ENCODE measurements at regions not wholly inside any gene's neighbourhood (a gene's known extent, or its start where the extent isn't known, plus 50 kb on each side); places are given as distances from the start of the nearest gene placed in this dataset.
"Not testable (repeated sequence)": the region's sequence is repeated elsewhere in the genome, so short reads cannot be mapped to it uniquely, and the experiment has no call there.

DNA sequence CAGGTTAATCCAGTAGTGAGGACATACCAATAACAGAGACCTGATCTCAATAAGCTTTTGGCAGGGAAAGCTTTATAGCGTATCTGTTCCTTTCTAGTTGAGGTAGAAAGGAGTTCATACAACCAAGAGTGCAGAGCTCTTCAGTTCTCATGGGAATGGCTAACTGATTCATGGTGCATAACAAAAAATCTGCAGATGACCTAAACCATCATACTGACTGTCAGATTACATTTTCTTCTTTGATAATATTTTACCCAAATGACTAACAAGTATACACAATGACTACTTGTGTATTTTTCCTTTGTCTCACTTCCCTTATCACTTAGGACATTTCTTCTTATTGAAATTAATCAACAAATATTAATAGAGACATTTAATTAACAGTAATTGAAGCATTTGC is 140.0 kb upstream of the SERTAD2 start:
- no peak for DNase-seq (ENCODE audit: low read depth in 2 of 2, low spot score in 1 of 2)

DNA sequence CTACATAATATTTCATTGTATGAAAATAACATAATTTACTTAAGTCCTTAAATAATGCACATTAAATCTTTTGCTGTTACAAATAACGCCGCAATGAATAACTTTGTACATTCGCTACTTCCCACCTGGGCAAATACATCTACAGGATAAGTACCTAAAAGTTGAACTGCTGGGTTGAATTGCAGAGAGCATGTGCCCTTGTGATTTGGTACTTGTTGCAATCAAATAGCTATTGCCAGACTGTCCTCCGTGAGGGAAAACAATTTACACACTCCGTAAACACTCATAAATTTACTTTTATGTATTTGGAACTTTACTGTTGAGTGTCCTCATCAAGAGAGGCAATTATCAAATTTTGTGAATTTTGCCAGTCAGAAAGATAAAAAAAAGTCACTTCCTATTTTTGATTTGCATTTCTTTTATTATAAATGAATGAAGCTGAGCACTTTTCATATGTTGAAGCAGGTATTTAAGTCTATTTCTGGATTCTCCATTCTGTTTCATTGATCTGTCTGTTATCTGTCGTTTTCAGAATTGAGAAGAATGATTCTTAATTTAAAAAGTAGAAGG is 140.8 kb upstream of the SERTAD2 start:
- DNase-seq (ENCODE audit: low read depth in 2 of 2, low spot score in 1 of 2): no peak

DNA sequence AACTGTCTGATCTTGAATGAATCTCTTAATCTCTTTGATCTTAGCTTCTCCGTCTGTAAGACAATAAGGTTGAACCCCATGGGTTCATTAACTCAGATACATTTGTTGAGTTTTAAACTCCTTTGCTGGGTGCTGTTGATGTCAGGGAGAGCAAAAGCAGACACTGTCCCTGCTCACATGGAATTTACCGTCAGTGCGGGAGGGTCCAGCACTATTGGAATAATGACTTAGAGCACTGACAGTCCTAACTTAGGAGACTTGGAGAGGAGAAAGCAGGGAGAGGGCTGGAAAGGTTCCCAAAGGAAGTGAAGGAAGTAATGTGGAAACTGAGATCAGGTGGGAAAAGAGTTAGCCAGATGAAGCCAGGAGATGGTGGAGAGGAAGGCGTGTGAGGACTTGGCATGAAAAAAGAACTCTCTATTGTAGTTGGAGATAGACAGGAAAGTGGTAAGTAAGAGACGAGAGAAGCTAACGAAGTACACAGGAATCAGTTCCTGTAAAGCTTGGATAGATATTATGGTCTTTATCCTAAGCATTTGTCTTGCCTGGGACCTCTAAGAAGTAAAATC is 141.4 kb upstream of the SERTAD2 start:
- DNase-seq (ENCODE audit: low read depth in 2 of 2, low spot score in 1 of 2): no peak

DNA sequence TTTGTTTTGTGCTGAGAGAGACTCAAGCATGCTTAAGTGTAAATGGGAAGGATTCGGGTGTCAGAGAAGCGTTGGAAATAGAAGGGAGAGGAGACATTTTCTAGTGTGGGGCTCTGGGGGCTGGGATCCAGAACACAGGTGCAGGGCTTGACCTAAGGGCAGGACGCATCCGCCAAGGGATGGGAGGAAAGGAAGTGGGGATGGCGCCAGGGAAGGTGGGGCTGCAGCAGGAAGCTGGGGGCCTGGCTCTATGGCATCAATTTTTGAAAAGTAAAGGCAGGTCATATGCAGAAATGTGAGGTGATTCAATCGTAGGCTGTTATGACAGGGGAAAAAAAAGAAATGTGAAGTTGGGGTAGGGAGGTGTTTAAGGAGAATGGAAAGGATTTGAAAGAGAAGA is 143.2 kb upstream of the SERTAD2 start:
- no peak for DNase-seq (ENCODE audit: low read depth in 2 of 2, low spot score in 1 of 2)

DNA sequence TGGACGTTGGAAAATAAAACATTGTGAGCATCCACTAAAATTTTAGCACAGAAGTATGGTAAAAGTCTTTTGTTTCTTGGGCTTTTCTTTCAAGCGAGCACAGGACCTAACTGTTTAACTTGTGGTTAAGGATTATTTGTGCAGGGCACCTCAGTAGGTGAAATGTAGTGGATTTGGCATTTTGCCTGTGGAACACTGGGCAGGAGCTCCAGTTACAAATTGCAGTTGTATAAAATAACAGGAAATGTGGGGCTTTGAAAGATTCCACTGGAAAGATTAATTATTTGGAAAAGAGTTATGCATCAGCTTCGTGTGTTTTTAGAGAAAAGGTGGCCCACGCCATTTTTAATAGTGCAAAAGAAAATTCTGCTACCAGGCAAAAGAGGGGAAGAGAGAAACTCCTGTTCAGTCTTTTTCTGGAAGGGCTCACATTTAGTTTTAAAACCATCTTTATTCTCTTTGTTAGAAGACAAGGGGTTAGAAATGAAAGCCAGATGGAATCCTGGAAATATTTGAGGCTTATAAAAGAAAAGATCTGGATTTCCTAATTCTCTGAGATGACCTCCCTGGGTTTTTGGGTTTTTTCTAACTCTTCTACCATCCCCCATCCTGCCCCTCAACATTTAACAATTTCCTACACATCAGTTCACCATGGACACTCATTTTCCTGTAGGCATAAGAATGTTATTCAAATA is 144.3 kb upstream of the SERTAD2 start:
- no peak for DNase-seq (ENCODE audit: low read depth in 2 of 2, low spot score in 1 of 2)

DNA sequence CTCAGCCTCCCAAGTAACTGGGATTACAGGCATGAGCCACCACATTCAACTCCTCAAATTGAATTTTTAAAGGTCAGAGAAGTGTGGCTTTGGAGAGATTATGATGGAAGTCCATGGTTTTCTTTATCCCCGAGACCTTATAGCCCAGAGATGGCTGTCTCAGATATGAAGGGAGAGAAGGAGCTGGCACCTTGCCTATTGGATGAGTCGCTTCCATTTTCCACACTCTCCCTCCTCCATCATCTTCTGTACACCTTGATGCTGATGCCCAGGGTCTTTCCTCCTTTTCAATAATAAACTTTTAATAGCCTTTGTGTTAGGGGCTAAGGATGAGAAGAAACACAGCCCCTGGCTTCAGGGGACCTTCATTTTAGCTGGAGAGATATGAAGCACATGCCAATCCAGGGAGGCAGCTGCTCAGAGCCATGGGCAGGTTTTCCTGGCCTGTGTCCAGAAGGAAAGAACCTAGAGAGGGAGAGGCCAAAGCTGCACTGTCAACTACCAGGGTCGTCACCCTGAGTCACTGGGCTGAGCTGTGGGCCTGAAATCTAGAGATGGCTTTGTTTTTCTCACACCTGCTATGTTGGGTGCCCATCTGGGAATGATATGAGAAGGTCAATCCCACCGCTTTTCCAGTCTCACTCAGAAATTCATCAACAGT is 146.0 kb upstream of the SERTAD2 start:
- no peak for DNase-seq (ENCODE audit: low read depth in 2 of 2, low spot score in 1 of 2)

DNA sequence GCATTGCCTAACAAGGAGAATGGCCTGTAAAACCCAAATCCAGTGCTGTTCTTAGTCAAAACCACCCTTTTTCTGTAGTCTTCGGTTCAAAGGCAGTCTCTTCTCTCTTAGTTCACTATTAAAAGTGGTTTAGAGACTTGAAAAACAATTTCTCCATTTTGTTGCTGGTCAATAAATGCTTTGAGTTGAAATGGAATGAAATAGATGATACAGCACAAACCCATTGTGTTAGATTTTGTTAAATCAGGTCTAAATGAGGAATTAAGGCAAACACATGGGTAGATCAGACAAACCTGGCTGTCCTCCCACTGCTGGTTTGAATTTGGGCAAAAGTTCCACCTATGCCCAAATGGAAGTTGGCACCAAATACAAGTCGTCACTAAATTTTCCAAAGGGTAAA is 150.1 kb upstream of the SERTAD2 start:
- DNase-seq (ENCODE audit: low read depth in 2 of 2, low spot score in 1 of 2): no peak

DNA sequence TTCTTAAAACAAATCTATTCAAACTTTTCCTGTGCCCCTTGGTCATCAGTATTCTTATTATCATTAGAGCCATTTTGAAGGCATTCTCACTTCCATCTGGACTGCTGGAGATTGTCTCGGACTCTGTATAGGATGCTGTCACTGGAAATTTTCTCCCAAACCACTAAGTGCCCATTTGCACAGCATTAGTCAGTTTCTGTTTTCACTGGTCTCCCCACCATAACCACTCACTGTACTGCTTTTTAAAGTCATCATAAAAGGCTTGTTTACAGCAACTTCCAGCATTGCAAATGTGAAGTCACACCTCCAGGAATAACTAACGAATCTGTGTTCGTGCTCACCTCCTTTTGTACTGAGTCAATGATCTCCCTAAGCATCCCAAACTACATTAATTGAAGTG is 150.9 kb upstream of the SERTAD2 start:
- no peak for DNase-seq (ENCODE audit: low read depth in 2 of 2, low spot score in 1 of 2)

DNA sequence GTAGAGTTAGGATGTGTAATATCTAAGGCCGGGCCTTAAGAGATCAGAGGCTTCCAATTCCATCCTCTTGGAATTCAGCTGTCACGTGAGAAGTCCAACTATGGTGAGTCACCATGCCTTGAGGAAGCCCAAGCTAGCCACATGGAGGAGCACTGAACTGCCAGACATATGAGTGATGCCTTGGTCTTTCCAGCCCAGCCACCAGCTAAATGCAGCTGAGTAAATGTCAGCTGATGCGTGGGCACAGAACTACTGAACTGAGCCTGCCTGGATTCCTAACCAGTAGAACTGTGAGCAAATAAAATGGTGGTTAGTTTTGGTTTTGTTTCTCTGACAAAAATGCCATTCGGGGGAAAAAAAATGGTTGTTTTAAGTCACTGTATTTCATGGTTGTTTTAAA is 153.7 kb upstream of the SERTAD2 start:
- peak in 1 of 2 donors; percentile 27 for DNase-seq (ENCODE audit: low read depth in 2 of 2, low spot score in 1 of 2)

DNA sequence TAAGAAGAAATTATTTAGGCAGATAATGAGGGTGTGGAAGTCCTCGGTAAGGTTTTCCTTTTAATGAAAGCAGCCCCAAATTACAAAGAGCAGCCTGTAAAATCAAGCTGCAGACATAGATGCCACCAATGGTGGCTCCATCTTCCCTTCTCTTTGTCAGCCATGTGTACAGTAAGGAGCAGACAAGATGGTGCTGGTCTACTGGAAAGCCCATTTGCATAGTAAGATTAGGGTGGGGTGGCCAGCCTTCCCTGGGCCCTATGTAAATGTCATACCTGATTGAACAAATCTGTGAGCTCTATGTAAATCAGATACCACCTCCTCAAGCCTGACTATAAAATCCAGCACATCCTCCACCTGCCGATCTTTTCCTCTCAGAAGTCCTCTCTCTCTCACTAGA is 154.4 kb upstream of the SERTAD2 start:
- DNase-seq (ENCODE audit: low read depth in 2 of 2, low spot score in 1 of 2): no peak

DNA sequence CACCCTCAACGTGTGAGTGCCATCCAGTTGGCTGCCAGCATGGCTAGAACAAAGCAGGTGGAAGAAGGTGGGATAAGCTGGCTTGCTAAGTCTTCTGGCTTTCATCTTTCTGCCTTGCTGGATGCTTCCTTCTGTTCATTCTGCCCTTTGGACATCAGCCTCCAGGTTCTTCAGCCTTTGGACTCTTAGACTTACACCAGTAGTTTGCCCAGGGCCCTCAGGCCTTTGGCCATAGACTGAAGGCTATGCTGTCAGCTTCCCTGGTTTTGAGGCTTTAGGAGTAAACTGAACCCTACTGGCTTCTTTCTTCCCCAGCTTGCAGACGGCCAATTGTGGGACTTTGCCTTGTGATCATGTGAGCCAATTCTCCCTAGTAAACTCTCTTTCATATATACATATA is 155.0 kb upstream of the SERTAD2 start:
- DNase-seq (ENCODE audit: low read depth in 2 of 2, low spot score in 1 of 2): no peak

DNA sequence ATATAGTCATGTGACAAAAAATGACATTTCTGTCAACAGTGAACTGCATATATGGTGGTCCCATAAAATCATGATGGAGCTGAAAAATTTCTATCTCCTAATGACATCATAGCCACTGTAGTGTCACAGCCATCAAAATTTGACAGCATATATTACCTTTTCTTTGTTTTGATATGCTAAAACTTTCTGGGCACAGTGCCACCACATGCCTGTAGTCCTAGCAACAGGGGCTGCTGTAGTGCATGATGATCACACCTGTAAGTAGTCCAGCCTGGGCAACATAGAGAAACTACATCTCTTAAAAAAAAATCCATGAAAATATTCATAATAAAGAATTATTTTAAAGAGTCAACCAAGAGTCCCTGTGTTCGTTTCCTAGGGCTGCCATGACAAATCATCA is 155.5 kb upstream of the SERTAD2 start:
- no peak for DNase-seq (ENCODE audit: low read depth in 2 of 2, low spot score in 1 of 2)

DNA sequence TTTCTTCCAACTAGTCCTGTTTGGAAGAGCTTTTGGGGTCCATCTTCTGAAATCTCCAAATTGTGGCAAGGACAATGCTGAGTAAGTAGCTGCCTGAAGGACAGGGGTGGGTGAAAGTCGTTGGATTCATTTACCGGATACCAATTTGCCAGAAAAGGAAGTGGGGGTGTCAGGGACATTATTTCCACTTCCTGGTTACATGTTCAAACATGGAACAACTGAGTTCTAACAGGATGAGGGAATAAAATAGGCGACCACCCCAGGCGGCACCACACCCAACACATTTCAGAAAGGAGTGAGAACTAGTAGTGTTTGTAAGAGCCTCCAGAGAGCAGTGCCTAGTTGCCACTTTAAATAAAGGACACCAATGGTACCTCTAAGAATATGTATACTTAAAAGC is 158.6 kb upstream of the SERTAD2 start:
- DNase-seq (ENCODE audit: low read depth in 2 of 2, low spot score in 1 of 2): no peak

DNA sequence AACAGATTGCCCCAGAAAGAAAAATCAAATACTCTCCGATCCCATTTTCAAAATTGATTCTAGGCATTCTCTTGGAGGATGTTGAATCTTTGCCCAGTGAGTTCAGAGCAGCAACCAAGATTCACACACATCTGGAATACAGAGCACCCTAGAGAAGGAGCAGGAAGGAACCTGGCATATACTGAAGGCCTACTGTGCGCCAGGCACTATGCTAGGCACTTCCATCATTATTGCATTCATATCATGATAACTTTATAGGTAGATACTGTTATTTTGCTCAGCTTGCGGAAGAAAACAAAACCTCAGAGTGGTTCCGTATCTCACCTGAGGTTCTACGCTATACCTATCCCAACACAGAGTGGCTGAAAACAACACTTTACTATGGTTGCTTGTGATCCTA is 160.3 kb upstream of the SERTAD2 start:
- no peak for DNase-seq (ENCODE audit: low read depth in 2 of 2, low spot score in 1 of 2)

DNA sequence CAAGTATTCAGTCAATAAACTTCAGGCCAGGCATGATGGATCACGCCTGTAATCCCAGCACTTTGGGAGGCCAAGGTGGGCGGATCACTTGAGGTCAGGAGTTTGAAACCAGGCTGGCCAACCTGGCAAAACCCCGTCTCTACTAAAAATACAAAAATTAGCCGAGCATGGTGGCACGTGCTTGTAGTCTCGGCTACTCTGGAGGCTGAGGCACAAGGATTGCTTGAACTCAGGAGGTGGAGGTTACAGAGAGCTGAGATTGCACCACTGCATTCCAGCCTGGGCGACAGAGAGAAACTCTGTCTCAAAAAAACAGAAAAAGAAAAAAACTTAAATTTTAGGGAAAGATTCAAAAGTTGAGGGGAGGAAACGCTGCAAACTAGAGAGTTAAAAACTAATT is 162.8 kb upstream of the SERTAD2 start:
- DNase-seq (ENCODE audit: low read depth in 2 of 2, low spot score in 1 of 2): not testable (repeated sequence)

DNA sequence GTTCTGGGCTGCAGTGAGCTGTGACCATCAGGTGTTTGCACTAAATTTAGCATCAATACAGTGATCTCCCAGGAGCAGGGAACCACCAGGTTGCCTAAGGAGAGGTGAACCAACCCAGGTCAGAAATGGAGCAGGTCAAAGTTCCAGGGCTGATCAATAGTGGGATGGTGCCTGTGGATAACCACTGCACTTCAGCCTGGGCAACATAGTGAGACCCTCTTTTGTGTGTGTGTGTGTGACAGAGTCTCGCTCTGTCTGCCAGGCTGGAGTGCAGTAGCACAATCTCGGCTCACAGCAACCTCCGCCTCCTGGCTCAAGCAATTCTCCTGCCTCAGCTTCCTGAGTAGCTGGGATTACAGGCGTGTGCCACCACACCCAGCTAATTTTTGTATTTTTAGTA is 163.7 kb upstream of the SERTAD2 start:
- DNase-seq (ENCODE audit: low read depth in 2 of 2, low spot score in 1 of 2): no peak

DNA sequence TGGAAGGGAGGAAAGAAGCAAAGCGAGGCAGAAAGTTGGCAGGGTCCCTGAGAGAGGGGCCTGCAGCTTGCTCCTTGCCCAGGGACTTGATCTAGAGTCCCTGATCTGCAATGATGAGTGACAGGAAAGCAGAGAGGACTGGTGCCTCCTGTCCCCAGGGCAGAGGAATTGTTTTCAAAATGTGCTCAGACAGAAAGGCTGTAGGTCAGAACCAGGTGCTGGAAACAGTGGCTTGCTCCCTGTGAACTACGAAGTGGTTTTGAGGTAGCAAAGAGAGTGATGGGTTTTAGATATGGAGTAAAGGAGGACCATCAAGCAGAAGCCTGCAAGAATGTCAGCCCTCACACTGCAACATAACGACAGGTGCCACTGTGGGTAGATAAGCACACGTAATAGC is 164.9 kb upstream of the SERTAD2 start:
- no peak for DNase-seq (ENCODE audit: low read depth in 2 of 2, low spot score in 1 of 2)

DNA sequence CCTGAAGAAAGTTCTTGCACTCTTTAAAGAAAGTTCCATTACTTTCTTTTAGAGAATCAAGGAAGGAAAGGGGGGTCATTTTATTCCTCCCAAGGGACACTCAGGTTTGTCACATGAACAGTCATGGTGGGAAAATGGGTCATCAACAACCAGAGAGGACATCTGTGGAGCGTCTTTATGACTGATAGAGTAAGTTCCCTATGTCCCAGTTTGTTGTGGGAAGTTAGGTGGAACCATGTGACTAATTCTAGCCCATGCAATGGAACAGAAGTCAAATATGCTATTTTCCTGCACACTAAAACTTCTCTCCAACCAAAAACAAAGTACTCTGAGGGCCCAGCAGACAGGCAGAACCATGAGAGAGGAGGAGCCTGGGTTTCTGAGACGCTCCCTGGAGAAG is 165.6 kb upstream of the SERTAD2 start:
- DNase-seq (ENCODE audit: low read depth in 2 of 2, low spot score in 1 of 2): no peak

DNA sequence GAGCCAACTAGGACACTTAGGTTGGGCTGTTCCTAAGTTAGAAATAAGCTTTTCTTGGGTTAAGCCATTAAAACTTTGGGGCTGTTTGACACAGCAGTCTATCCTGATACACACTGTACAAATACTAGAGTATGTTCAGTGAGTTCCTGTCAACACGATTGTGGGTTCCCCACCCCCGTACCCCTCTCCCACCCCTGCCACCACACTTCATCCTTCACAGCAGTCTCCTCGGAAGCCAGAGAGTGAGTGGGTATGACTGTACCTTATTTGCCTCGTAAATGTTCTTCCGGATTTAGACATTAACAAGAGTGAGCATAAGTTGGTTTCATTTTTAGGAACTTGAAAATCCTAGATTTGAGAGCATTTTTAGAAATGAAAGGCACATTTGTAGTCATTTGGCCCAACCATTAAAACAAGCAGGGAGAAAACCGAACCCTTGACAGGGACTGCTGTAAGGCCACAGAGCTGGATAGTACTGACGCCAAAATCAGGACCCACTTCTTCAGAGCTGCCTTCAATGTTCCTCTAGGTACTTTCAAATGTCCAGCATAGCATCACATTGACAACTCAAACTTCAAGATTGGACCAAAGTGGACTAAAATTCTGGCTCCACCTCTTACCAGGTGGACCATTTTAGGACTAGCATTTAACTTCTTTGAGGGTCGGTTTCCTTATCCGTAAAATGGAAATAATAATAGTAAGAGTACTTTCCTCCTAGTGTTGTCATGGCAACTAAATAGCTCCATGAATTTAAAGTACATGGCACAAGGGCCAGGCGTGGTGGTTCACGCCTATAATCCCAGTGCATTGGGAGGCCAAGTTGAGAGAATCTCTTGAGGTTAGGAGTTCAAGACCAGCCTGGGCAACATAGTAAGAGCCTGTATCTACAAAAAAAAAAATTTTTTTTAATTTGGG is 166.3 kb upstream of the SERTAD2 start:
- peak; percentile 24 to 54 for DNase-seq (ENCODE audit: low read depth in 2 of 2, low spot score in 1 of 2)

DNA sequence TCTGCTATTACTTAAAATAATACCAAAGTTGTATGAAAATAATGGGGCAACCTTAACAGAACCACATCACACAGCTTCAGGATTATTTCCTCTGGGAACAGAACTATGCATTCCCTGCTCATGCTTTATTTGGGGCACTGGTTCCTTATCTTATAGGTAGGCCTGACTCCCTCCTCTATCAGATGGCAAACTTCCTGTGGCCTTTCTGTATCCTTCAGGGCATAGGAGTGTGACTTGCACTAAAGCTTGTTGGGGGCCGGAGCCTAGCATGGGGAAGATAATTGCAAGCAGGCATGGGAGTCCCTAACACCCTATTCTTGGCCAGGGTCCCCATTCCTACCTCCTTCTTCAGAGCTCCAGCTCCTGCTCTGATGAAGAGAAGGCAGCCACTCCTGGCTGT is 167.2 kb upstream of the SERTAD2 start:
- DNase-seq (ENCODE audit: low read depth in 2 of 2, low spot score in 1 of 2): no peak

DNA sequence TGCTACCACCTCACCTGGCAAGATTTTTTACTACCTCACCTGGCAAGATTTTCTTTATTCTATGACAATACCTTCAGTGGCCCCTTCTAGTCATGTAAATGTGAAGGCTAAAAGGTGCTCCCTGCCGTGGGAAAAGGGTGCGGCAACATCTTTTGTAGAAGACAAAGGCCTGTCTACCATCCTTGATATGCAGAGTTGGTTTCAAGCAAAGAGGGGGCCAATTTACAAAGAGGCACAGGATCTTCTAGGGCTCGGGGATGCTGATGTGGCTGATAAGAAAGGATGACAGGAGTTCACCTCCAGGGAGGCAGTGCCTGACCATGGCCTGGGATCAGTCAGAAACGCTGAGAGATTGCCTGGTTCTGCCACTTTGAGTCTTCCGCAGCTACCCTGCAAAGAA is 165.4 kb upstream of the SLC1A4 start:
- DNase-seq (ENCODE audit: low read depth in 2 of 2, low spot score in 1 of 2): no peak

All from stimulated activated CD8-positive, alpha-beta memory T cell treated with anti-CD3 and anti-CD28 coated beads, Interleukin-4, amount 100 ng/mL, for 4 hours (primary cell).